ENCODE measurements at regions not wholly inside any gene's neighbourhood (a gene's known extent, or its start where the extent isn't known, plus 50 kb on each side); places are given as distances from the start of the nearest gene placed in this dataset. TPM values are rescaled to one million over a fixed set of nuclear protein-coding genes. Genes with fewer than 3 reads are reported as not detected.
"Not testable (repeated sequence)": the region's sequence is repeated elsewhere in the genome, so short reads cannot be mapped to it uniquely, and the experiment has no call there.

GRCh38 chr12:62202861-62203260 lies 57.3 kb upstream of the USP15 start:
- H2BK15ac ChIP-seq (ENCODE audit: low read depth, poor library complexity, severe bottlenecking); H2AK5ac ChIP-seq (ENCODE audit: low read length, severe bottlenecking); H3K4me3 ChIP-seq (ENCODE audit: insufficient read depth in 1 of 2, low read depth in 1 of 2, low read length in 2 of 2); H3K36me3 ChIP-seq (ENCODE audit: control insufficient read depth in 1 of 2, insufficient read depth in 2 of 2, low read depth in 1 of 2, low read length in 2 of 2); H3K4me2 ChIP-seq (ENCODE audit: low read length, poor library complexity, severe bottlenecking); H2AFZ ChIP-seq (ENCODE audit: low read depth, low read length); H3K14ac ChIP-seq (ENCODE audit: low read length in 2 of 2); H3K4ac ChIP-seq (ENCODE audit: low read depth in 1 of 2, low read length in 2 of 2); H3K27me3 ChIP-seq (ENCODE audit: control insufficient read depth in 1 of 2, insufficient read depth in 1 of 2, low read length in 2 of 2); H3K18ac ChIP-seq (ENCODE audit: low read depth in 1 of 2, low read length in 2 of 2); H4K91ac ChIP-seq (ENCODE audit: low read length); H2BK5ac ChIP-seq (ENCODE audit: low read depth, low read length, poor library complexity, severe bottlenecking); H2BK120ac ChIP-seq (ENCODE audit: low read depth, low read length); H4K8ac ChIP-seq (ENCODE audit: low read length); H2BK12ac ChIP-seq (ENCODE audit: low read length in 2 of 2); H3K27ac ChIP-seq (ENCODE audit: low read length, poor library complexity, severe bottlenecking); H3K79me1 ChIP-seq (replicated peaks; ENCODE audit: low read length, poor library complexity, severe bottlenecking); DNase-seq; H3K4me1 ChIP-seq (ENCODE audit: control insufficient read depth, insufficient read depth, low read depth, low read length); H3K9ac ChIP-seq (ENCODE audit: low read length); H3K23ac ChIP-seq (ENCODE audit: low read length in 2 of 2): not testable (repeated sequence)
- WGBS = 52% methylated on average over 3 of the region's 3 CpGs
- H3K9me3 ChIP-seq (ENCODE audit: control insufficient read depth, low read length) = peaks cover 17% of the 10 kb centered on the region

DNA sequence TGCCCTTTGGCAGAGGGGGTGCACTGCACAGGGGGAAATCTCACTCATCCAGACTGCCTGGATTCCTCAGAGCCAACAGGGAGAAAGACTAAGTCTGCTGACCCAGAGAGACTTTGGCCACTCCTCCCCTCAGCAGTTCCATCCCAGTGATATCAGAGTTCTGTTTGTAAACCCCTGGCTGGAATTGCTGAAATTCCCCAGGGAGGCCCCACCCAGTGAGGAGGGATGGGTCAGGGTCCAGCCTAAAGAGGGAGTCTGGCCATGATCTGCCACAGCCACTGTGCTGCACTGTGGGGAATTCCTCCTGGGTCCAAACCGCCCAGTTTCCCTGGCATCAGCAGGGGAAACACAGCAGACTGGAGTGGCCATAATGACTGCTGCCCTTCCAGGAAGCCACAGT lies 54.9 kb upstream of the USP15 start:
- H2AK5ac ChIP-seq (ENCODE audit: low read length, severe bottlenecking) = no peak overlapping the region
- no peak overlapping the region for H3K4ac ChIP-seq (ENCODE audit: low read depth in 1 of 2, low read length in 2 of 2)
- H3K4me3 ChIP-seq (ENCODE audit: insufficient read depth in 1 of 2, low read depth in 1 of 2, low read length in 2 of 2) = no peak overlapping the region
- H3K4me1 ChIP-seq (ENCODE audit: control insufficient read depth, insufficient read depth, low read depth, low read length) = no peaks in the 10 kb centered on the region
- H3K23ac ChIP-seq (ENCODE audit: low read length in 2 of 2) = no peak overlapping the region
- H3K36me3 ChIP-seq (ENCODE audit: control insufficient read depth in 1 of 2, insufficient read depth in 2 of 2, low read depth in 1 of 2, low read length in 2 of 2) = no peaks in the 10 kb centered on the region
- H2BK12ac ChIP-seq (ENCODE audit: low read length in 2 of 2) = no peak overlapping the region
- no peaks in the 10 kb centered on the region for H3K27me3 ChIP-seq (ENCODE audit: control insufficient read depth in 1 of 2, insufficient read depth in 1 of 2, low read length in 2 of 2)
- H2BK120ac ChIP-seq (ENCODE audit: low read depth, low read length) = no peak overlapping the region
- H2AFZ ChIP-seq (ENCODE audit: low read depth, low read length) = no peak overlapping the region
- no peak overlapping the region for H4K91ac ChIP-seq (ENCODE audit: low read length)
- no peak overlapping the region for H3K18ac ChIP-seq (ENCODE audit: low read depth in 1 of 2, low read length in 2 of 2)
- H3K4me2 ChIP-seq (ENCODE audit: low read length, poor library complexity, severe bottlenecking) = no peak overlapping the region
- H2BK5ac ChIP-seq (ENCODE audit: low read depth, low read length, poor library complexity, severe bottlenecking) = no peak overlapping the region
- no peak overlapping the region for H3K27ac ChIP-seq (ENCODE audit: low read length, poor library complexity, severe bottlenecking)
- H3K14ac ChIP-seq (ENCODE audit: low read length in 2 of 2) = no peak overlapping the region
- no peaks in the 10 kb centered on the region for H3K79me1 ChIP-seq (replicated peaks; ENCODE audit: low read length, poor library complexity, severe bottlenecking)
- H4K8ac ChIP-seq (ENCODE audit: low read length) = no peak overlapping the region
- no peak for DNase-seq
- H2BK15ac ChIP-seq (ENCODE audit: low read depth, poor library complexity, severe bottlenecking) = no peak overlapping the region
- 84% methylated on average over 1 of the region's 1 CpG for WGBS
- H3K9ac ChIP-seq (ENCODE audit: low read length) = no peak overlapping the region
- peaks cover 13% of the 10 kb centered on the region for H3K9me3 ChIP-seq (ENCODE audit: control insufficient read depth, low read length)

- no peaks in the 10 kb centered on the region for H3K4me1 ChIP-seq (ENCODE audit: control insufficient read depth, insufficient read depth, low read depth, low read length)
- H4K91ac ChIP-seq (ENCODE audit: low read length) = no peak overlapping the region
- H3K9ac ChIP-seq (ENCODE audit: low read length) = no peak overlapping the region
- H4K8ac ChIP-seq (ENCODE audit: low read length) = no peak overlapping the region
- H2BK120ac ChIP-seq (ENCODE audit: low read depth, low read length) = no peak overlapping the region
- H2BK12ac ChIP-seq (ENCODE audit: low read length in 2 of 2) = no peak overlapping the region
- no peak for DNase-seq
- H2BK5ac ChIP-seq (ENCODE audit: low read depth, low read length, poor library complexity, severe bottlenecking) = no peak overlapping the region
- no peak overlapping the region for H3K4me2 ChIP-seq (ENCODE audit: low read length, poor library complexity, severe bottlenecking)
- H3K36me3 ChIP-seq (ENCODE audit: control insufficient read depth in 1 of 2, insufficient read depth in 2 of 2, low read depth in 1 of 2, low read length in 2 of 2) = no peaks in the 10 kb centered on the region
- no peaks in the 10 kb centered on the region for H3K27me3 ChIP-seq (ENCODE audit: control insufficient read depth in 1 of 2, insufficient read depth in 1 of 2, low read length in 2 of 2)
- H3K4ac ChIP-seq (ENCODE audit: low read depth in 1 of 2, low read length in 2 of 2) = no peak overlapping the region
- H3K27ac ChIP-seq (ENCODE audit: low read length, poor library complexity, severe bottlenecking) = no peak overlapping the region
- no peak overlapping the region for H2AK5ac ChIP-seq (ENCODE audit: low read length, severe bottlenecking)
- no peak overlapping the region for H2AFZ ChIP-seq (ENCODE audit: low read depth, low read length)
- no peak overlapping the region for H3K23ac ChIP-seq (ENCODE audit: low read length in 2 of 2)
- H3K9me3 ChIP-seq (ENCODE audit: control insufficient read depth, low read length) = peaks cover 7% of the 10 kb centered on the region
- no peak overlapping the region for H3K4me3 ChIP-seq (ENCODE audit: insufficient read depth in 1 of 2, low read depth in 1 of 2, low read length in 2 of 2)
- no peak overlapping the region for H3K18ac ChIP-seq (ENCODE audit: low read depth in 1 of 2, low read length in 2 of 2)
- no peak overlapping the region for H2BK15ac ChIP-seq (ENCODE audit: low read depth, poor library complexity, severe bottlenecking)
- no peaks in the 10 kb centered on the region for H3K79me1 ChIP-seq (replicated peaks; ENCODE audit: low read length, poor library complexity, severe bottlenecking)
- no peak overlapping the region for H3K14ac ChIP-seq (ENCODE audit: low read length in 2 of 2)
- 35% methylated on average over 1 of the region's 1 CpG for WGBS
Measured at GRCh38 chr12:62207248-62207647, 53.0 kb upstream of the USP15 start.

Small RNA genes lying in the stretch of these regions (small RNA-seq; reads per million reads assigned to genes)
- gene RF00019 (ENCODE audit: low read depth) = not detected
- not detected for gene RF00413 (ENCODE audit: low read depth)

All from mesenchymal stem cell (in vitro differentiated cells and primary cell).